ENCODE measurements at regions not wholly inside any gene's neighbourhood (a gene's known extent, or its start where the extent isn't known, plus 50 kb on each side); places are given as distances from the start of the nearest gene placed in this dataset.
A peak's percentile ranks its signal among the peaks of the same experiment; 100 is the strongest.
"Not testable (repeated sequence)": the region's sequence is repeated elsewhere in the genome, so short reads cannot be mapped to it uniquely, and the experiment has no call there.

DNA sequence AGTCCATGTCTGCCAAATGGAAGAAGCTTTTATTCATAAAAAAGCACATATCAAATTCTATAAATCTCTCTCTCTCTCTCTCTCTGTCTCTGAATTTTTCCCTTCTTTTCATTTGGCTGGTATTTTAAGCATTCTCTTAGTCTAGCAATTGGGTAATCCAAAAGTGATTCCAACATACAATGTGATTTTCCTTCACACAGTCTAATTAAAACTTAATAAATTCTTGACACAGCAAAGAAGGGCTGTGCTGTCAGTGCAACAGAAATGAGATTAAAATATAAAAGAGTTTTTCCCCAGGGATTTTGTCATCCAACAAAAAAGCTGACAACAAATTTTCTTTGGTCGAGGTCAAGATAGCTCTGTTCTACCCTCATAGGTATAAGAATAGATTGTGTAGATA lies 216.9 kb downstream of the CENPC start:
- DNase-seq, result no peak

DNA sequence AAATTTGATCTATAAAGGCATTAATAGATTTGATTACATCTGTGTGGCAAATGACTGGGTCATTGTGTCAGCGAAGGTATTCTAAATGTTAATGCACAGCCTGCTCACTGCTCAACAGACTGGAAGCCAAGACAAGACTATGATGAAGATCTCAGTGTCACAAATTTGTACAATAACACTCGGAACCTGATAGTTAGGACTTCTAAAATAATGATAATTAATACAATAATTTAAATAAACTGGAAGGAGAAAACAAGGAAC lies 217.4 kb downstream of the CENPC start:
- no peak for DNase-seq

DNA sequence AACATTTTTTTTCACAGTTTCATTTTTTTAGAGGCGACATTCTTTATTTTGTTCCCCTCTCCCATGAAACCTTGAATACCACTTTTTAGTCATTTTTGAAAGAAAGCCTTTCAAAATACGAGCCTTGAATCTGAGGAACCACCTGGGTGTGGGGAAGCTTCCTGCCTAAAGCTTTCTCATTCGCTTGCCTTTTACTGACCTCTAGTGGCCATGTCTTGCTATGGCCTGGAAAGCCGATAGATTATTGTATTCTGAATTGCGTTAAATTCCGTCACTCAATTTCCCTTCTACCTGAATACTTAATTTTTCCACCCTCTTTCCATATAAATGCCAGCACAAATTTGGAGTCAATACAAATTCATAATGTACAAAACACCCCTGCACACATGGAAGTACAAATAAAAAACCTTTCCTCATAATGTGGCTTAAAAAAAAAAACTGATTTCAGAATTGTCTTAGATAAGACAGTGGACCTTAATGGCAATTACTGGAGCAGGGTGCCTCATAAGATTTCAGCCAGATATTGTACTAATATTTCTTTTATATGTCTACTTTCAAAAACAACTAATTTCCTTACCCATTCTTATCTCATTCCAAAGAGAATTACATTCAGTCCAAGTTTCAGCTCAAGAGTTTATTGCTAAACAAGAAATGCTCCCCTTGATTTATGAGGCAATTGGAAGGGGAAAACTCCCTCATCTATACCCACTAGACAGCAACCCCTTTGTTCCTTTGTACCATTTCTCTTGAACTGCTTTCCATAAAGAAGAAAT lies 217.9 kb downstream of the CENPC start:
- peak; percentile 13 to 28 for DNase-seq

DNA sequence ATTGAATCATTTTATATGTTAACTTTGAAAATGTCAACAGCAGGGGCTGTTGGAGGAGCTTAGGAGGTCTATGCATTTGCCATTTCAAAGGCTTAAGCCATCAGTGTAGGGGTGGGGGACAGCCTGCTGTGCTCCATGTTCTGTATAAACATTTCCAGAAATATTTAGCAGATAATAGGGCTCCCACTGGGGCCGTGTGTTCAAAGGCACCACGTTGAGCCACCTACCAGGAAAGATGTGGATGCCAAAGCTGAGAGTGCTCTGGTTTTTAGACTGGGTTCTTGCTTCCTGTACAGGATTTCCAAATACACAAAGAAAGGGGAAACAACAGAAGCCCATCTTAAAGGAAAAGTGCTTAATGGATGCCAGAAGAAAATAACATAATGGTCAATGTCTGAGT lies 219.5 kb downstream of the CENPC start:
- DNase-seq, result no peak

DNA sequence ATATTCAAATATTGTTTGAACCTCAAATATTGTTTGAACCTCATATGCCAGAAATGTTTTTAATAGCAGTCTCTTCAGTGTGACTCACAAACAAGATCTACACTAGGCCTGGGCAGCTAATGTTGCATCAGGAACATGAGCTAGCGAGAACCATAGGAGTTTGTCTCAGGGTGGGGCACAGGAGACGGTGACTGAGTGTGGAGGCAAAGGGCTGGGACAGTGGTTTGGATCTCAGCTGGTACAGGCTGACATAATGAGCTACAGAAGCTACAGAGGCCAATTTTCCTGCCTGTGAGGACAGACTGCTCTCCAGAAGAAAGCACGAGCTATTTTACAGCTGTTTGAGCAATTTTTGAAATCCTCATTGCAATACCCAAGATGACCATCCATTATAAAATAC lies 224.7 kb downstream of the CENPC start:
- DNase-seq, result no peak

DNA sequence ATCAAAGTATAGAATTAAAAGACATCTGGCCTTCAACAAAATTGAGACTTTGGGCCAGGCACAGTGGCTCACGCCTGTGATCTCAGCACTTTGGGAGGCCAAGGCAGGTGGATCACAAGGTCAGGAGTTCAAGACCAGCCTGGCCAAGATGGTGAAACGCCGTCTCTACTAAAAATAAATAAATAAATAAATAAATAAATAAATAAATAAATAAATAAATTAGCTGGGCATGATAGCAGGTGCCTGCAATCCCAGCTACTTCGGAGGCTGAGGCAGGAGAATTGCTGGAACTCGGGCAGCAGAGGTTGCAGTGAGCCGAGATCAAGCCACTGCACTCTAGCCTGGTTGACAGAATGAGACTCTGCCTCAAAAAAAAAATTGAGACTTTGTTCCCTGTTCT lies 225.7 kb downstream of the CENPC start:
- DNase-seq, result not testable (repeated sequence)

DNA sequence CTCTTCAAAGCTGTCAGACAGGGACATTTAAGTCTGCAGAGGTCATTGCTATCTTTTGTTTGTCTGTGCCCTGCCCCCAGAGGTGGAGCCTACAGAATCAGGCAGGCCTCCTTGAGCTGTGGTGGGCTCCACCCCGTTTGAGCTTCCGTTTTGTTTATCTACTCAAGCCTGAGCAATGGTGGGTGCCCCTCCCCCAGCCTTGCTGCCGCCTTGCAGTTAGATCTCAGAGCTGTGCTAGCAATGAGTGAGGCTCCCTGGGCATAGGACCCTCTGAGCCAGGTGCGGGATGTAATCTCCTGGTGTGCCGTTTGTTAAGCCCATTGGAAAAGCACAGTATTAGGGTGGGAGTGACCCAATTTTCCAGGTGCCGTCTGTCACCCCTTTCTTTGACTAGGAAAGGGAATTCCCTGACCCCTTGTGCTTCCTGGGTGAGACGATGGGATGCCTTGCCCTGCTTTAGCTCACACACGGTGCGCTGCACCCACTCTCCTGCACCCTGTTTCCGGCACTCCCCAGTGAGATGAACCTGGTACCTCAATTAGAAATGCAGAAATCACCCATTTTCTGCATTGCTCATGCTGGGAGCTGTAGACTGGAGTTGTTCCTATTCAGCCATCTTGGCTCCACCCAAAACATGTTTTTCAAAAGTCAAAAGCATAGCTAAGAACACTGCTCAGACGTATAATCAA lies 244.7 kb downstream of the CENPC start:
- not testable (repeated sequence) for DNase-seq

DNA sequence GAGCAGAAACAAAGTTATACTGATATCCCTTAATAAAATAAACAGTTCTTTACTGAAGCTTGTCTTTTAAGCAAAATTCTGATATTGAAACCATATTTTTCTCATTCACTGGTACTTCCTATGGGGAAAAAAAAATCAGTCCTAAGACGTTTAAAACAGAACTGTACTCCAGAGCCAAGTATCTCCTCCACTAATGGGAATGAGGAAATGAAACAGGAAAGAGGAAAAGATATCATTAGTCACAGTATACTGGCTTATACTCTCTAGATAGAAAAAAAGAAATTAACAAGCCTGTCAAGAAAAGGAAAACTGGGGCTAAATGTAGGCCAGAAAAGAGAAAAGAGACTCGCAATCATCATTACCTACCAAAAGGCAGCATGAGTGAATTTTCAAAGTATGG lies 252.7 kb downstream of the CENPC start:
- no peak for DNase-seq

DNA sequence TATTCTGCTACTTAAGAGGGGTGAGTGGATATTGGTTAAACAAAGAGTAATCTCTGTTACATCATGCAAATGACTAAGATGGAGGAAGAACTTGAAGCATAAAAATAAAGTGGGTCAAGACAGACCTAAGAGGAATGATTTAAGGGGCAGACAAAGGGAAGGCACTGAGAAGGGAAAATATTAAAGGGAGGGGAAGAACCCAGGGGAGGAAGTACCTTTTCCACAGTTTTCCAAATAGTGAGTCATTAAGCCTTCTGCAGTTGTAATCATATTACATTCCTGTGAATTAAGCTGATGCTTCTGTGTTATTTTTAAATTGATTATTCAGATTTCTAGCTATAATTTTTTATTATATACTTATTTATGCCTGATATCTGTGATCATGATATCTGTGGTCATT lies 253.3 kb downstream of the CENPC start:
- DNase-seq, result no peak

DNA sequence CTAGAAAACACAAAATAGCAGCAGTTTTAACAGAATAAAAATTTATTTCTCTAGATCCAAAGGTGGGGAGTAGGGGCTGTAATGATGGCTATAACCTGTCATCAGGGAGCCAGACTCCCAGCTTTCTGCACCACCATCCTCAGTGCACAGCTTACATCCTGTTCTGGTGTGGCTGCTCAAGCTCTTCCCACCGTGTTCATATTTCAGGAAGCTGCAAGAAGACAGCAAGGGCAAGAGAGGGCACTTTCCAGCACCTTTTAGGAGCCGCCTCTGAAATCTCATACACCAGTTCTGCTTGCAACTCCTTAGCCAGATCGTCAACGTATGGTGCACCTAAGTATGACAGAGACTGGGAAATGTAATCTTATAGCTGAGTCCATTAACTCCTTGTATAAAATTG lies 253.7 kb downstream of the CENPC start:
- DNase-seq, result no peak

DNA sequence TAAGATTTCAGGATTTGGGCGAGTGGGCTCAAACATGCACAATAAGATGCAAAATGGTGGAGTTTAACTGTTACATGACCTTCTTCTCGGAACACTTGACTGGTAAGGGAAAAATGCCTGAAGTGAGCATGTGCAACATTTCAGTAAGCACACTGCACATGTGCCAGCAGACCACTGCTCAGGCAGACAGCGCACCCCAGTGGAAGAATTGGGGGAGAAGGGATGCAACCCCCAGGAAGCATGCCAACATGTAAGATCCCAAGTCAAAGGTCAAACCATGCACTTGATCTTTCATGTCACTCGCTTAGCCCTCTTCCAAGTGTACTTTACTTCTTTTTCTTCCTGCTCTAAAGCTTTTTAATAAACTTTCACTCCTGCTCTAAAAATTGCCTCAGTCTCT lies 256.3 kb downstream of the CENPC start:
- no peak for DNase-seq

DNA sequence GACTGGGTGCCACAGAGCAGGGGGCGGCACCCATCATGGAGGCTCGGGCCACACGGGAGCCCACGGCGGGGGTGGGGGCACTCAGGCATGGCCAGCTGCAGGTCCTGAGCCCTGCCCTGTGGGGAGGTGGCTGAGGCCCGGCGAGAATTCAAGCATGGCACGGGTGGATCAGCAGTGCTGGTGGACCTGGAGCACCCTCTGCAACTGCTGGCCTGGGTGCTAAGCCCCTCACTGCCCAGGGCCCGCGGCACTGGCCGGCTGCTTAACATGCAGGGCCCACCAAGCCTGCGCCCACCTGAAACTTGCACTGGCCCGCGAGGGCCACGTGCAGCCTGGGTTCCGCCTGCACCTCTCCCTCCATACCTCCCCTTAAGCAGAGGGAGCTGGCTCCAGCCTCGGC lies 258.6 kb downstream of the CENPC start:
- no peak for DNase-seq

DNA sequence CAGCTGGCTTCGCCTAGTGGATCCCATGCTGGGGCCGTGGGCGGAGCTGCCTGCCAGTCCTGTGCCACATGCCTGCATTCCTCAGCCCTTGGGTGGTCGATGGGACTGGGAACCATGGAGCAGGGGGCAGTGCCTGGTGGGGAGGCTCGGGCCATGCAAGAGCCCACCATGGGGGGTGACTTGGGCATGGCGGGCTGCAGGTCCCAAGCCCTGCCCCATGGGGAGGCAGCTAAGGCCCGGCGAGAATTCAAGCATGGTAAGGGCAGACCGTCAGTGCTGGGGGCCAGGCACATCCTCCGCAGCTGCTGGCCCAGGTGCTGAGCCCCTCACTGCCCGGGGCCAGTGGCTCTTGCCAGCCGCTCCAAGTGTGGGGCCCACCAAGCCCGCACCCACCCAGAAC lies 262.6 kb downstream of the CENPC start:
- no peak for DNase-seq

DNA sequence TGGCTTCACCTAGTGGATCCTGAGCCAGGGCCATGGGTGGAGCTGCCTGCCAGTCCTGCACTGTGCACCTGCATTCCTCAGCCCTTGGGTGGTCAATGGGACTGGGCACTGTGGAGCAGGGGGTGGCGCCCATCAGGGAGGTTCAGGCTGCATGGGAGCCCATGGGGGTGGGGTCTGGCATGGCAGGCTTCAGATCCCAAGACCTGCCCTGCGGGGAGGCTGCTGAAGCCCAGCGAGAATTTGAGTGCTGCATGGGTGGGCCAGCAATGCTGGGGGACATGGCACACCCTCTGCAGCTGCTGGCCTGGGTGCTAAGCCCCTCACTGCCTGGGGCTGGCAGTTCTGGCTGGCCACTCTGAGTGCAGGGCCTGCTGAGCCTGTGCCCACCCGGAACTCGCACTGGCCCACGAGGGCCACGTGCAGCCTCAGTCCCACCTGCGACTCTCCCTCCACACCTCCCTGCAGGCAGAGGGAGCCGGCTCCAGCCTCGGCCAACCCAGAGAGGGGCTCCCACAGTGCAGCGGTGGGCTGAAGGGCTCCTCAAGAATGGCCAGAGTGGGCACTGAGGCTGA lies 270.0 kb downstream of the CENPC start:
- DNase-seq, result no peak

DNA sequence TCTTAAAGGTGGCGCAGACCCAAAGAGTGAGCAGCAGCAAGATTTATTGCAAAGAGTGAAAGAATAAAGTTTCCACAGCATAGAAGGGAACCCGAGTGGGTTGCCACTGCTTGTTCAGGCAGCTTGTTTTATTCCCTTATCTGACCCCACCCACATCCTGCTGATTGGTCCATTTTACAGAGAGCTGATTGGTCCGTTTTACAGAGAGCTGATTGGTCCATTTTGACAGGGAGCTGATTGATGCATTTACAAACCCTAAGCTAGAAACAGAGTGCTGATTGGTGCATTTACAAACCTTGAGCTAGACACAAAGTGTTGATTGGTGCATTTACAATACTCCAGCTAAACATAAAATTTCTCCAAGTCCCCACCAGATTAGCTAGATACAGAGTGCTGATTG lies 270.6 kb downstream of the CENPC start:
- not testable (repeated sequence) for DNase-seq

DNA sequence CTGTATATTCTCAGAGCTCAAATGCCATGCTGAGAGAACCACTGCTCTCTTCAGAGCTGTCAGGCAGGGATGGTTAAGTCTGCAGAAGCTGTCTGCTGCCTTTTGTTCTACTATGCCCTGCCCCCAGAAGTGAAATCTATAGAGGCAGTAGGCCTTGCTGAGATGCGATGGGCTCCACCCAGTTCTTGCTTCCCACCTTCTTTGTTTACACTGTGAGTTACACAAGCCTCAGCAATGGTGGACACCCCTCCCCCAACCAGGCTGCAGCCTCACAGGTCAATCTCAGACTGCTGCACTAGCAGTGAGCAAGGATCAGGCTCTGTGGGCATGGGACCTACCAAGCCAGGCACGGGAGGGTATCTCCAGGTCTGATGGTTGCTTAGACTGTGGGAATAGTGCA lies 271.6 kb downstream of the CENPC start:
- DNase-seq, result no peak

DNA sequence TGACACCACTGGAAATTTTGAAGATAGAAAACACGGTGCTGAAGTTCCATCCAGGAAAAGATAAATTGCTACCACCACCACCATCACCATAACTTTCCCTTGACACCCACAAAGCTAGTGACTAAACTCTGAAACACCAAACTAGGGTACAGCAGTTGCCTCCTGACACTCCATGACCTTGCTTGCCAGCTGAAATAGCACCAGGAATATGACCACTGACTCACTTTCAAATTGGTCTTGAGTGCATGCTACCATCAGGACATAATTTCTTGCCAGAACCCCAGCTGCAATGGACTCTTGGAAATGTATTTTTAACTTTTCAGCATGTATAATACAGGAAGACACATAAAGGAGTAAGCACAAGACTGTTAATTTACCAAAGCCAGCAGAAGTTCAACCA lies 283.3 kb downstream of the CENPC start:
- no peak for DNase-seq

DNA sequence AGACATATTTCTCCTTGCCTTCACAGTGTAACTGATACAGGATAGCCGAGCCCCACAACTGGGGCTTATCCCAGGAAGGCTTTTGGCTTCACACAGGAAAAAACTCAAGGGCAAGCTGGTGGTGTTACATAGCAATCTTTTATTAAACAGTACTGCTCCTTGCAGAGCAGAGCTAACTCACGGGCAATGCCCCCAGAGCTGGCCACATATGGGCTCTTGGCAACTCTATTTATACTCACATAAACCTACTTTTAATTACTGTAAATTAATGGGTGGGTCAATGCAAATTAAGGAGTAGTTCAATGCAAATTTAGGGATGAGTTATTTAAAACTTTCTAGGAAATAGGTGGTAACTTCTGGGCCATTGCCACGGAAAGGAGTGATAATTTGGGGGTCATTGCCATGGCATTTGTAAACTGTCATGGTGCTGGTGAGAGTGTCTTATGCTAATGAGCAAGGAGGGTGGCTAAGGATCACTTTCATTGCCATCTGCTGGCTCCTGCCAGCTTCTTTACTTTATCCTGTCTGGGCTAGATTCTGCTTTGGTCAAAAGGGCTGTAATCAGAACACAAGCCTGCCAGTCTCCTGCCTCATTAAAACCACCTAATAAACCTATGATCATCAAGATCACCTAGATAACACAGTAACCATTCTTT lies 288.8 kb downstream of the CENPC start:
- no peak for DNase-seq

DNA sequence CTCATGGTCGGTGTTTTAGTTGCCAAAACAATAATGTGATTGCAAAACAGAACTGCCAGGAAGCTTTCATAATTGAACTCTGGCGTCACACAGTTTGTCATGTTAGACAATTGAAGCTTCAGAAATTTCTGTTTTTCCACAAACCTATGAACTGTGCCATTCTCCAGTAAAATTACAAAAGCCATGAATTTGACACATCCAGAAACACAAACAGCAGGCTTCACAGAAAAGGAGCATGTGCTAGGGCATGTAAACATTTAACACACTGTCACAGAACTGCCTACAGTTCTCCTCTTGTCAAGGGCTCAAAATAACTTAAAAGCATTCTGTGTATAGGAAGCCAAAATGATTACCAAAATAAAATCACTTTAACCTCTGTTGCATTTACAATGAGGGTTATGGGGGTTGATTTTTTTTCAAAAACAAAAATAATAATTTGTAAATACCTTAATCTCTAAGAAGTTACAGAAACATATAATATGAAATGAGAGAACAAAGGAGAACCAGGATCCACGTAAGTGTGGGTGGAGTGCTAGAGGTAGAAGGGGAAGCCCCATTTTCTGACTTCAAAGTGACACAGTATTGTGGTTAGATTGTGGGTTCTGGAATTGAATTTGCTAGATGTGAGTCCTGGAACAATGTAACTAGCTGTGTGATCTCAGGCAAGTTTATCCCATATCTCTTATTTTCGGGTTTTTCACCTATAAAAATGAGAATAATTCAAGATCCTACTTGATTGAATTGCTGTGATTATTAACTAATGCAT lies 295.0 kb downstream of the CENPC start:
- DNase-seq, result no peak

DNA sequence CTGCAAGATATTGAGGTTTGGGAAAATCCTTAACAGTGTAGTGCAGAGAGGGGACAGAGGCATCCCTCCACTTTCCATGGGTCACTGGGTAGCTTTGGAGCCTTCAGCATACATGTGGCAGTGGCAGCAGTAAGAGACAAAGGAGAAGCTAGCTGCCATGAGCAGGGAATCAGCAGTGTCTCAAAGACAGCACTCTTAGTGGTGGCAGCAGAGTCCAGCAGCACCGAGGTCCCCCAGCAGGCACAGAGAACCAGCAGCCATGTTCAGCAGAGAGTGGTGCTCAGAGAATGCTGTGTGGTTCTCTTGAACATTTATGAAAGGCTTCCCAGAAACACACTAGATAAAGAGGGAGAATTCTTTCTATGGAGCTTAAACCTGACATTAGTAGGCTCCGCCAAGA lies 308.5 kb downstream of the CENPC start:
- DNase-seq, result no peak

DNA sequence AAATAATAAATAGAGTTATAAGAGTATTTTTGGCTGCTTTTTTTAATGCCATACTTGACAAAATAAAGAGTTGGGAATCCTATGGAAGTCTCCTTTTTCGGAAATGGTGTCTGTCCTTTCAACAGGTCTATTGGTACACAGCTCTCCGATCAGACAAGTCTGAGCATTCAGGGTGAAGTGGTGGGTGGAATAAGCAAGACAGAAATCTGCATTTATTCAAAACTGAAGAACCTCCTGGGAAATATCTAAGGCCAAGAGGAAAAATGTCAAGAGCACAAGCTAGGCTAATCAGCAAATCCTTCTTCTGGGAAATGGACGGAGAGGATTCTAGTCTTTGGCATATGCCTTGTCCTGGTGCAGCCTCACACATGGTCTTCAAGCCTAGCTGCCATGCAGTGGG lies 309.0 kb downstream of the CENPC start:
- DNase-seq, result no peak

DNA sequence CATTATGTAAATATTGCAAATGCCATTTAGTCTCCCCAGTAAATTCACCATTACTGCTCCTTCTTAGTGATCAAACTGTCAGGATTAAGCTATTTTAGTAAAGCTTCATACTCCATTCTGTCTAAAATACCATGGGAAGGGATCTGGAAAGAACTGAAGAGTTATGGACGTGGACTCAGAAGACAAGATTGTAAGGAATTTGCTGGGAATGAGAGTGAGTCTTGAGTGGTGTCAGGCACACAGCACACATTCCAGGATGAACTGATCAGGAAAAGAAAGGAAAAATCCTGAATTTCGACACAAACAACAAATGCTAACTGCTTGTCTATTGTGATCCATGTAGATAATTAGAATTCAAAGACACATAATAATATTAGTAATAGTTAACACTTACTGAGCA lies 311.0 kb downstream of the CENPC start:
- DNase-seq, result no peak

DNA sequence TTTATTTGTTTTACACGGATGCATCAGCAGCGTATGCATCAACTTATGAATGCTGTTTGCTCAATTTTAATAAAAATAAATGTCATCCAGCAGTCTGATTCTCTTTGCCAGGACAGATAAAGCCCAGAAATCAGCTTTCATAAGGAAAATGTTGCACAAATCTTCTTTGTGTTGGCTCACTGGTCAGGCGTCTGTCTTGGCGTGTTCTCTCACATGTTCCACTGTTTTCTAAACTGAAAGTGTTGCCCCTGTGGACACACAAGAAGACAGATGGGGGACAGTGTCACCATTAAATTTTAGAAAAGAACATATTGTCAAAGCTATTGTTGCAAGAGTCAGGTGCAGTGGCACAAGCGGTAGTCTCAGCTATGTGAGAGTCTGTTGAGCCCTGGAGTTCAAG lies 316.2 kb downstream of the CENPC start:
- DNase-seq, result no peak

All from stimulated activated CD4-positive, alpha-beta T cell treated with anti-CD3 and anti-CD28 coated beads, Interleukin-4, amount 100 ng/mL, for 4 hours (primary cell).